Uterus (tissue), 2 donors: ENCODE measurements at regions not wholly inside any gene's neighbourhood (a gene's known extent, or its start where the extent isn't known, plus 50 kb on each side); places are given as distances from the start of the nearest gene placed in this dataset.

Experiments used
- CTCF ChIP-seq, 4 experiments: fragments of 200-600 bp in 2 of 4; fragments of 450-650 bp in 2 of 4; sonication (generic) in 2 of 4; IDR thresholded peaks; one replicate each; pipeline ENCODE4 v1.5.1; 2016 to 2019; ENCODE audit warnings: antibody characterized with exemption in 4 of 4, mild to moderate bottlenecking in 2 of 4, moderate library complexity in 1 of 4
- POLR2A ChIP-seq, 2 donors: fragments of 450-650 bp; IDR thresholded peaks; one replicate each; pipeline ENCODE4 v1.6.1; 2016; ENCODE audit warnings: antibody characterized with exemption in 2 of 2, mild to moderate bottlenecking in 1 of 2, moderate library complexity in 1 of 2

- TF ChIP-seq CTCF (IDR thresholded peaks at IDR 0.05) (no peak), POLR2A (IDR thresholded peaks at IDR 0.05) (no peak)
These were observed 54.6 kb upstream of the SEC16B start for GRCh38 chr1:178024504-178024903.
